HG03095 (cell line): ENCODE measurements at regions not wholly inside any gene's neighbourhood (a gene's known extent, or its start where the extent isn't known, plus 50 kb on each side); places are given as distances from the start of the nearest gene placed in this dataset.

ENCODE experiments used
- ATAC-seq: cut with Tn5 transposase; IDR thresholded peaks from one replicate; pipeline ENCODE4 v1.9.1; 2021; ENCODE audit warnings: moderate library complexity; ENCODE audit not compliant: unreplicated experiment

DNA sequence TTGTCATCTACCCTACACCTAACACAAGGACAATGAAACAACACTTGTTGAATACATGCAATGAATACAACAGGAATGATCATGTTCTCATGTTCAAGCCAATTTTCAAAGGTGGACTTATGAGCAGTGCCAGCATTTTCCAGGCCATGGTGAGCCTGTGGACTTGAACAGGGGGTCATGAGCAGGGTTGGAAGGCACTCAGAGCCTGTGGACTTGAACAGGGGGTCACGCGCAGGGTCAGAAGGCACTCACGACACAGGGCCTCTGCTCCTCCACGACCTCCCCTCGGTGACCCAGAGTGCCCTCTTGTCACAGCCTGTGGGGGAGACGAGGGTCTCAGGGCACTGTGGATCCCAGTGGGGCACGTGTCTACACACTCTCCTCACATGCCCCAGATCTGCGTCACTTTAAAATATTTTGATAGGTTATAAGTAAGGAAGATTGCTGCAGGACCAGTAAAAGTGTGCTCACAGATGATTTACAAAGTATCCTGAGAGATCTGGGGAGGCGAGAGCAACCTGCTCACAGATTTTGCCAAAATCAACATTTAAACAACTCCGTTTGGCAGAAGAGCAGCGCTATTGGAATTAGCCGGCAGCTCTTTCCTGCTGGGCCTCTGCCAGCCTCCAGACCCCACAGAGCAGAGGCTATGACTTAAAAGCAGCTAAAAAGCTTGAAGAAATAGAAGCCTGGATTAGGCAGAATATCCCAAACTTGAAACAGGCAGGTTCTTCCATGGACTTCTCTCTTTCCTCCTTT, 121.9 kb downstream of the TMEM18 start:
- ATAC-seq, result no peak

DNA sequence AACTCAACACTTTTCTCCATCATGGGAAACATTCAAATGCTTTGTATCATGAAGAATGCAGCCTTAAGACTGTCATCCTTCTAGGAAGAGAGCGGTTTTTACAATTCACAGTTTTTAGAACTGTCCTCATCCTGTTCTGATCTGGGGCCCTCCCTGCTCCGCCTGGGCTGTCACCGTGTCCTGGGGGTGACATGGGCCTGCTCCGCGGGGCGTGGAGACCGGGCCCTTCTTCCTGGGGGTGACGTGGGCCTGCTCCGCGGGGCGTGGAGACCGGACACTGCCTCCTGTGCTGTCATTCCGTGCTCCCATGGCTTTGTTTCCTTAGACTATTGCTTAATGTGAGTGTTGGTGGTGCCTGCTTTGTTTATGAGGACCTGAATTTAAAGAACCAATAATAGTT, 122.8 kb downstream of the TMEM18 start:
- ATAC-seq, result peak; percentile 63

DNA sequence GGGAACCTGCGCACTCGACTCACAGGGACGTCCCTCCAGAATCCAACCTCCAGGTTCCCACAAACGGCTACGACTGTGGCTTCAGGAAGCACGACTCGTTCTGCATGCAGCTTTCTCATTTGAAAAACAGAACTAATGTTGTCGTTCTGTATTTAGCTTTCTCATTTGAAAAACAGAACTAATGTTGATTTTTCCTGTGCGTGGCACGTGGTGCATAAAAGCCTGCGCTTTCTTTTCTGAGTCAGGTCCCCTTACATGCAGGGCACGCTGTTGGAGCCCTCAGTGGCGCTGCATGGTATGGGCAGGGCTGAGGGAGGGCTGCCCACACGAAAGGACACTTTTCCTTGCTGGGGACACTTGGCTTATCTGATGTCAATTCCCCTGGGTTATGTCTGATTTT, 124.3 kb downstream of the TMEM18 start:
- no peak for ATAC-seq

DNA sequence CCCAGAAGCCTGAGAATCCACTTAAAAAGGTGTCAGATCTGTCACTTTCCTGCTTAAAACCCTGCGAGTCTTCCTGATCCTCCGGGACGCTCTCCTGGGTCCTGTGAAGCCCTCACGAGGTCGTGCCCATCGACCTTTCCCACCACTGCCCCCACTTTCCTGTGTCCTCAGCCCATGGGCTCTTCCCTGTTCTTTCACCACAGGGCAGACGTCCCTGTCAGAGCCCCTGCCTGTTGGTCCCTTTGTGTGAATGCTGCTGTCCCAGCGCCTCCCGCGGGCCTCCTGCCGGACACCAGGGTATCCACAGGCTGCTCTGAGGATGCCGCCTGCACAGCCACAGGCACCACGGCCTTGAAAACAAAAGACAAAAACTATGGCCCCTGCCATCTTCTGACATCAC, 125.6 kb downstream of the TMEM18 start:
- no peak for ATAC-seq

DNA sequence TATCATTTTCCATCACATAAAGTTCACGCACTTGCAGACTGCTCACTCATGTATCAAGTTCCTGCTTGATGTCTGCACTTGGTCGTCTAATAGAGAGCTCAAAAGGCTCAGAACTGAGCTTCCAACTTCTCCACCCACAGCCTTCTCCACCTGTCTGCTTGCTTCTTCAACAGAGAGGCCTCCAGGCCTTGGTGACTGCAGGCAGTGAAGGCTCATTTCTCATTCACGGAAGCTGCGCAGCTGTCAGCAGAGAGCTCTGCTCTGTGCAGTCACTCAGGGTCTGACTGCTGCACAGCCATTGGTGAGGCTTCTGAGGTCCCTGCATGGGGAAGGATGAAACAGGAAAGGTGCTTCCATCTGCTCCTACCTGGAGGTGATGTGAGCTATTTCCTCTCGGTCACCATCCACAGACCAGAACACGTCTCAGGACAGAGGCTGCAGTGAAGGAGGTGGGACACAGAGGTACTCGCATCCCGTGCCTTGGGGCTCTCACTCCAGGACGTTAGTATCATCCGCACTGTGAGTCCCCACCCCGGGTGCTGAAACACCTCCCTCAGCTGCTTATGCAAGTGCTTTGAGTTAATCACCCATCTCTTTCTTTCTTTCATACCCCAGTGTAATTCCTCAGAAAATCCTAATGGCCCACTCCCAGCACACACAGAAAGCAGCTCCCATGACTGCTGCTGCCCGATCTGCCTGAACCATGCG, 126.2 kb downstream of the TMEM18 start:
- ATAC-seq, result peak; percentile 45

DNA sequence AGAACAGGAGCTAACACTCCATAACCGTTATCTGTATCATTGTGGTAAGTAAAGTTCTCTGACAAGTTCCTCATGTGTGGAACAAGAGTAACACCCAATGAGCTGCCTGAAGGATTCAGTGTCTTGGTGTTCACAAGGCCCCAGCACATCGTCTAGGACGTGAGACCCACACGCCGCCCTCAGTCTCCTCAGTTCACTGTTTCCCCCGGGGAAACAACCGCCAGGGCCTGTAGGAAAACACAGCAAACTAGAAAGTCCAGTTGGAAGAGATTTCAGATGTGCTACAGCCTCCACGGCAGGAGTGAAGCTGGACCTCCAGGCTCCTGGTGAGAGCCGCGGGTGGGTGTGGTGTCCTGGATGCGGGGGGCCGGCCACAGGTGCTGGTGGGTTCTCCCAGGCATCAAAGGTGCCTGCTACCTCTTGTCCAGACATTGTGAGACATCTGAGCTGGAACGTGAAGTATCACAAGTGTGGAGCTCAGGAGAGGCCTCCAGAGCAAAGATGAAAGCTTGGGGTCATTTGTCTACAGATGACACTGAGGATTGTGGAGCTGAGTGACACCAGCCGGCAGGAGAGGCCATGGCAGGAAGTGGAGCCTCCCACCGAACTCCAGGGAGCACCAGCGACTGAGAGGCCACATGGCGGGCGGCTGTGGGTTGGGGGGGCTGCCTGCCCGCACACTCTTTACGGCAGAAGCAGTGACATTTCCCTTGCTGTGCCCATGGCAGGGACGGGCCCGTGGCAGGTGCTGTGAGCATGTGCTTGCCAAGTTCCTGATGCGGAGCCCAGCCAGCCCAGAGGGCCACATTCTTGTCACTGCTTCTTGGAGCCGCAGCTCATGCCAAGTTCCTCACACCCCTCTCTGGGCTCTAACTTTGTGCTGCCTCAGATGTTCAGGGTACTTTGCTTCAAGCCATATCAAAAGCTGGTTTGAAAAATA, 131.2 kb downstream of the TMEM18 start:
- ATAC-seq, result no peak

DNA sequence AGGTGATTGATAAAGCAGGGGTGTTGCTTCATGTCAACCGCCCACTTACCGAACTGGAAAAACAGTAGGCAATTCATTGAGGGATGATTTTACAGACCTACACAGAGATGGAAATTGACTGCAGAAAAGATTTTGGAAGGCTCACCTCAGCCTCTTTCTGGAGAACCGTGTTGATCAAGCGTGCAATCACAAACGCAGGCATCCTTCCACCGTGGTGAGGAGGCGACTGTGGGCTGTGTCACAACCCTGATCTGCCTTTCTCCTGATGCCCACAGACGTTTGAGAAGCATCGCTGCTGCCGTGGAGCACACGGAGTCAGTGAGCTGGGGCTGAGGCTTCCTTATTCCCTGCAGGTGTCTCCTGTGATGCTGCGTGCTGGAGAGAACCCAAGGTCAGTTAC, 132.0 kb downstream of the TMEM18 start:
- ATAC-seq, result no peak

DNA sequence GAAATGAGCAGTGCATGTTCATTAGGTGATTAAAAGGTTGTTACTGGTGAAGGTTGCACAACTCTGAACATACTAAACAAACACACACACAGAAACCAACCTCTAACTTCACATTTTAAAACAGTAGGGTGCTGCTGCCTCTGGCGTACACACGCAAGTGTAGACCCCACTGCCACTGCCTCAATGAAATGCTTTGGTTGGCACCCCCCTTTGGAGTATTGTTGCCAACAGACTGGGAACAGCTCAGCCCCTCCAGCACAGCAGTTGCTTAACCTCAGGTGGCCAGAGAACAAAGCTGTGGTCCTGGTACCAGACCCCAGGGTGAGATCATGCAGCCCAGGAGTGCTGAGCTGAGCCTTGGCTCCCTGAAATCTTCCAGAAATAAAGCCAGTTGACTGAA, 138.6 kb downstream of the TMEM18 start:
- no peak for ATAC-seq

DNA sequence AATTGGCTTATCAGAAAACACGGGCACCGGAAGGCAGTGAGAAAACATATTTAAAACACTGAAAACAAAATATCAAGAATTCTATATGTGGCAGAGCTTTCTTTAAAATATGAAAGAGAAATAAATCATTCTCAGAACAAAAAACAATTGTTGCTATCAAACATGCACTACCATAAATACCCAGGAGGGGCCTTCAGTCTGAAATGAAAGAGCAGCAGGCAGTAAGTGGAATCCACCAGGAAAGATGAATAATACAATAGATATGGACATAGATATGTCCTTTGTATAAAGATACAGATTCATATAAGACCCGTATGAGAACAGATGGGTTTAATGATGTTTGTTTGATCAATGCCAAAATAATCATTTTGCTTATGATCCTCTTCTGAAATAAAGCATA, 142.0 kb downstream of the TMEM18 start:
- ATAC-seq, result no peak

DNA sequence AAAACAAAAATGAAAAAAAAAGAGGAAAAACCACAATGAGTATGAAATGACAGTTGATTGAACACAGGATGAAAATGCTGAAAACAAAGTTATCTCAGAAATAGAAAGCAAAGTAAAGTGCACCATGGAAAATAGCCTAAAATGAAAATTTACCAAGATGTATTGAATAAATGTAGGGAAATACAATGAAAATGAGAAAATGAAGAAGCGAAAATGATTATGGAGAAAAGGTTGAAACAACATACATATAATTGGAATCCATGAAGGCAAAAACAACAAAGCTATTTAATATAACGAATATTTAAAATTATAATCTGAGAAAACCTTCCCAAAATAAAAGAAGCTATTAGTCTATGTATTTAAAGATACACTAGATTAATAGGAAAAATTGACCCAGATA, 147.4 kb downstream of the TMEM18 start:
- no peak for ATAC-seq

DNA sequence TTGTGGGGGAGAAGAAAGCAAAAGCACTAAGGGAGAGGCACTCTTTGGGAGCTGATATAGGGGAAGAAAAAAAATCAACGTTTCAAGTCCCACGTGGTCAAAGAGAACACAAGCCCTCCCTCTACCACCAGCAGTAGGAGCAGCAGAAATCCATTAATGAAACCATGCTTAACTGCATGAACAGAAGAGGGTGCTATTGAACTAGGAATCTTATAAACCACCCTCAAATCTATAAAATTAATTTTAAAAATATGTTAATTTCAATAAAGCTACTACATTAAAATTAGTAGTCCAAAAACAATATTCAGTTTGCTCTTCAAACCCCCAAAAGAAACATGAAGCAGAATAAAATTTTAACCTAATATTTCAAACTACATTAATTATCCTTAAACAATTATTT, 147.8 kb downstream of the TMEM18 start:
- no peak for ATAC-seq

DNA sequence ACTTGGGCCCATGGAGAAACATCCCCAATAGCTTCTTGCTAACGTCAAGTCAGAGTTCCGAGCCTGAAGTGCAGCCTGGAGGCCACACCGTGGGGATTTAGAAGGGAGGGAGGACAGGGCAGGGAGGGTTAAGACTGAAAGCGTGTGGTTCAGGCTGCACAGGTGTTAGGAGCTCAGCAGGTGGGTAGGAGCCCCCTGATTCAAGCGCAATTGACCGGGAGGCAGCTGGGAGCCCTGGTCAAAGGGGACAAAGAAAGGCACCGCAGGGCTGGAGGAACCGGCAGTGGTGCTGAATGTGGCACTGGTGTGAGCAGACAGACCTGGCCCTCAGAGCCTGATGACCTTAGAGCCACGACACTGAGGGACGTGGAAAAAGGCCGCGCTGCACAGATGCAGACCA, 149.6 kb downstream of the TMEM18 start:
- no peak for ATAC-seq

DNA sequence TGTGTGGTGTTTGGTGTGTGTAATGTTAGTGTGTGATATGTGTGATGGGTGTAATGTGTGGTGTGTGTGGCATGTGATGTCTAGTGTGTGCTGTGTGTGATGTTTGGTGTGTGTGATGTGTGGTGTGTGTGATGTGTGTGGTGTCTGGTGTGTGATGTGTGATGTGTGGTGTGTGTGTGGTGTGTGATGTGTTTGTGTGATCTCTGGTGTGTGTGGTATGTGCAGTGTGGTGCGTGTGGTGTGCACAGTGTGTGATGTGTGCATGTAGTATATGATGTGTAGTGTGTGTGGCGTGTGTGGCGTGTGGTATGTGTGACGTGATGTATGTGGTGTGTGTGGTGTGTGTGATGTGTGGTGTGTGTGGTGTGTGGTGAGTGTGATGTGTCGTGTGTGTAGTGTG, 150.3 kb downstream of the TMEM18 start:
- ATAC-seq, result no peak

DNA sequence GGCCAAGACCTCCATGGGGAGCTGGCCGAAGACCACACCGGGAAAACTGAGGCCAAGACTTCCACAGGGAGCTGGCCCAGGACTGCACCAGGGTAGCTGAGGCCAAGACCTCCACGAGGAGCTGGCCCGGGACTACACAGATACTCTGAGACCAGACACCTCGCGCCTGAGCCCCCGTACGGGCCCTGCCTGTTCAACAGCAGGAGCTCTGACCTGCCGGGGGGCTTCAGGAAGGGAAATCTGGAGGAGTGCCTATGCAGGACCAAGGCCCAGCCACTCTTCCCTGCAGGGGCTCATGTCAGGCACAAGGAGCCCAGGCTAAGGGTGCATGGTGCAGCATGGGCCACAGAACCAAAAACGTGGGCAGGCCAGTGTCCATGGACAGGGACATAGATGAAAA, 151.6 kb downstream of the TMEM18 start:
- no peak for ATAC-seq

DNA sequence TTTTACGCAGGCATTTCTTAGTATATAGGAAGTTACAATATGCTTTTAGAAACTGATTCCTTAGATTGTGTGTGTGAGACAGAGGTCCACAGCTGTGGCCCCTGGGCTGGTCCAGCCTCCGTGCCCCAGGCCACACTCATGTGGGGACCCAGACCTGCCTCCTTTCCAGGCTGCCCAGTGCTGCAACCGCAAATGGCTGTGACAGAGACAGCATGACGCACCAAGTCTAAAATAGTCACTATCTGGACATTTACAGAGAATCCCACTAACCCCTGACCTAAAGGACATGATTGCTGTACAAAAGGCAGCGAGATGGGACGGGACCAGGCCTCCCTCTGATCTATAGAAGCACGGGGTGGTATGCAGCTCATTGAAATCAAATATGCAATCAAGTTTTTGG, 152.2 kb downstream of the TMEM18 start:
- ATAC-seq, result no peak

DNA sequence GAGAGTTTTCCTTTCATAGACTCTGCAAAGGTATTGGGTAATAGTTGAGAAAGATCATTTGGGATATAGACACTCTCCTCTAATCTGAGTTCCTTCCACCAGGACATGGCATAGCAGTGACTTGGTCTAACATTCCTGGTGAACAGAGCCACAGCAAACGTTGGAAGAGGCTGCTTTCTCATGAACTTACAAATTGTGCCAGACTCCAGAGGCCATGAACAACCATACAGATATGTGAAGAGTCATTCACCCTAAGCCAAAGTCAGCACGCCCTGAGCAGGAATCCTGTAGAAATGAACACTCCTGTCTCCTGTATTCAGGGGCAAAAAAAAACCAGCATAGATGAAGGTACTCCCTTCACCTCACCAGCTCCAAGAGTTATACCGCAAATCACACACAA, 152.8 kb downstream of the TMEM18 start:
- ATAC-seq, result no peak

DNA sequence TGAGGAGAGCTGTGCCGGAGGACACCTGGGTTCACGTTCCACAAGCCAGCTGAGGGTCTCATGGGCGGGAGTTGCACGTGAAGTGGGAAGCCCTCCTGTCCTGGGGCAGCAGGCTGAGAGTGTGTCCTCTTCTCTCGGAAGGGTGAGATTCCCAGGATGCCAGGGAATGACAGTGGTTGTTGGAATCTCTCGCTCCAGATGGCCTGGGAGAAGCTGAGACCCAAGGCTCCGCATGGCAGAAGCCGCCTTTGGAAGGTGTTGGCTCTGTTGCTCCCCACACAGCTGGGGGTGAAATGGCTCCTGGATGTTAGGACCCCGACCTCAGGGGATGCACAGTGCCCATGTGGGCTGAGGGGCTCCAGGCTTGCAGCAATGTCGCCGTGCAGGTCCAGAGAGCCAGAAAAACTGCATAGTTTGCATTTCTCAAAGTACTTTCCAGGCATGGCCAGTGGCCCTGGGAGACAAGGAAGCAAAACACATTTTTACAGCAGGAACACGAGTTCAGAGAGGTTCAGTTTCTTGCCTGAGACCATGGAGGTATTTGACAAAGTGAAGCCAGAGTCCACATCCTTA, 153.4 kb downstream of the TMEM18 start:
- ATAC-seq, result no peak

DNA sequence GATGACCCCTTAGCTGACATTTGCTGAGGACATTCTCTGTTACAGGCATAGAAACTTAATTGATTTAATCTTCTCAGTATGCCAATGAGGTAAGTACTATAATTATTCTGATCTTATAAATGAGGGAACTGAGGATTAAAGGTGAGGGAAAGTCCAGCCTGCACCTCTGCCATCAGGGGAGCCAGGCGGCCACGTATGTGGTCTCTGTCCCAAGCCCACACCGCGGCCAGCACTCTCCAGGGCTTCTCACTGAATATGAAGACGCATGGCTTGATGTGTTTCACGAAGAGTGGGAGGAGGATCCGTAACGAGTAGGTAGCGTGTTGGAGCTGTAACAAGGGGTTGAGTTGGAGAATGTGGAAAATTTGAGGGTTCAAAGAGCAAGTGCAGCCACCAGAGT, 154.4 kb downstream of the TMEM18 start:
- no peak for ATAC-seq

DNA sequence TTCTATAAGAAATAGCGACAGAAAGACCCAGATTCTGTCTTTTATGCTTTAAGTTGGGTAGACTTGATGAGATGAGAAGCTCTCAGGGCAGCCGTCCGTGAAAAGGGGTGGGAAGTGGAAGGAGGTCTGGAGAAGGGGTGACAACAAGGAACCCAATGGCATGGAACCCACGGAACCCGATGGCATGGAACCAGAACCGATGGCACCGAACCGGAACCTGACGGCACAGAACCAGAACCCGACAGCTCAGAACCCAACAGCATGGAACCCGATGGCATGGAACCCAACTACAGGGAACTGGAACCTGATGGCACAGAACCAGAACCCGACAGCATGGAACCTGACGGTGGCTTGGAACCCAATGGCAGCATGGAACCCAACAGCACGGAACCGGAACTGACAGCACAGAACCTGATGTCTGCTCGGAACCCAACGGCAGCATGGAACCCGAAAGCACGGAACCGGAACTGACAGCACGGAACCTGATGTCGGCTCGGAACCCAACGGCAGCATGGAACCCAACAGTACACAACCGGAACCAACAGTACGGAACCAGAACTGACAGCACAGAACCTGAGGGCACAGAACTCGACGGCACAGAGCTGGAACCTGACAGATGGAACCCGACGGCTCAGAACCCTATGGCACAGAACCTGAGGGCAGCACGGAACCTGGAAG, 155.2 kb downstream of the TMEM18 start:
- ATAC-seq, result no peak

DNA sequence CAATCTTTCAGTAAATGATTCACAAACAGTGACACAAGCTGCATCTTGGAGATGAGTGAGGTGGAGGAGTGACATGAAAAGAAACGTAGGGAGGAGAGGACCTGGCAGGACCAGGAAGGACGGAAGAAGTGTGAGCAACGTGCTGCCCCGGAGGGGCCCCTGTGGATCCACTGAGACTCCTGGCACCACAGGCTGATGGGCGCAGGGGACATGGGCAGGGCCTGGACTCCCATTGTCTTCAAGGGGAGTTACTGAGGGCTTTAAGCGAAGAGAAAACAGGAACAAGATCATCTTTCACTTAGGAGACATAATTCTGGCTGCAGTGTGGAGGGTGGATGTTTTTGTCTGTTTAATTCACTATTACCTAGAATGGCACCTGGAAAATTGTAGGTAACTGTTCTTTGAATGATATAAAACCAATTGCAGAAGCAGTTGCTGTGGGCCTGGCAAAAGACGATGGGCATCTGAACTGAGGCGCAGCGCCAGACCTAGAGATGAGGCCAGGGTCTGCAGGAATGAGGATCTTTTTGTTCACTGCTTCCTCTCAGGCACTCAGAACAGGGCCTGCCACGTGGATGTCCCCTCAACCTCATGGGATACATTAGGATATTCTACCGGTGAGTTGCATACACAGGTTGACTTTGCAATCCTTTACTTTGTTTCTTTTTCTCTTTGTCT, 156.4 kb downstream of the TMEM18 start:
- ATAC-seq, result no peak
